ENCODE measurements at regions not wholly inside any gene's neighbourhood (a gene's known extent, or its start where the extent isn't known, plus 50 kb on each side); places are given as distances from the start of the nearest gene placed in this dataset.

DNA sequence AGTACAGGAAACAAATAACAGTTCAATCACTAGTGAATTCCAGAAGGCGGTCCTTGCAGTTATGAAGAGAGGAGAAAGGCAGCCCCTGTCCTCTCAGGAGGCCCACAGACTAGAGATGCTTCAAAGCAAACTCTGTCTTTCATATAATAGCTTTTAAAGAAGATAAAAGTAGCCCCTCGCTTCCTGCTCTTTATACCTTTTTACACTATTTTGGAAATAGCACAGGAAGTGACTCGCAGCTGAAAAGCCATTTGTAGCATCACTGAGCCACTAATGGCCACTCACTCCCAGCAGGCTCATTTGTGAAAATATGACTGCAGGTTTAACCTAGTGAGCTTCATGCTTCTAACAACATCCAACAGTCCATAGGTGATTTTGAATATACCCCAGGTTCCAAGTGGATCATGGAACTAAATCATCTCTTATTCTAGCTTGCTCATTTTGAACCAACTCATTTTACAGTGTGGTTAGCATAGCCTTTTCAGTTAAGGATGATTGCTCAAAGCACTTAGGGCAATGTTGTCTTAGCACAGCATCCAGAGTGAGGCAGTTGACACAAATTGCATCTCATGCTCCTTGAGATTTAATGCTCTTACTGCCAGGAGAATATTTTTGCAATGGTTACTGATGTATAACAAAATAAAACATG lies 136.0 kb upstream of the NRSN1 start:
- H3K36me3 Mint-ChIP-seq (ENCODE audit: low read depth): no peaks in the 10 kb centered on the region
- H3K4me1 Mint-ChIP-seq: no peaks in the 10 kb centered on the region
- no peak overlapping the region for H3K27ac Mint-ChIP-seq
- no peaks in the 10 kb centered on the region for H3K9me3 Mint-ChIP-seq
- H3K4me3 Mint-ChIP-seq: no peak overlapping the region
- no peaks in the 10 kb centered on the region for H3K27me3 Mint-ChIP-seq
- no peak for ATAC-seq (replicated peaks)

DNA sequence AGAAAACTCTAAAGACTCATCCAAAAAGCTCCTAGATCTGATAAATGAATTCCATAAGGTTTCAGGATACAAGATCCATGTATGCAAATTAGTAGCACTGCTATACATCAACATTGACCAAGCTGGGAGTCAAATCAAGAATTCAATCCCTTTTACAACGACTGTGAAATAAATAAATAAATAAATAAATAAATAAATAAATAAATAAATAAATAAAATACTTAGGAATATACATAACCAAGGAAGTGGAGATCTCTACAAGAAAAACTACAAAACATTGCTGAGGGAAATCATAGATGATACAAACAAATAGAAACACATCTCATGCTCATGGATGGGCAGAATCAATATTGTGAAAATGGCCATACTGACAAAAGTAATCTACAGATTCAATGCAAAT lies 132.0 kb upstream of the NRSN1 start:
- no peaks in the 10 kb centered on the region for H3K4me1 Mint-ChIP-seq
- no peak for ATAC-seq (replicated peaks)
- H3K4me3 Mint-ChIP-seq: no peak overlapping the region
- H3K9me3 Mint-ChIP-seq: peaks cover 2% of the 10 kb centered on the region
- H3K27me3 Mint-ChIP-seq: no peaks in the 10 kb centered on the region
- no peak overlapping the region for H3K27ac Mint-ChIP-seq
- H3K36me3 Mint-ChIP-seq (ENCODE audit: low read depth): no peaks in the 10 kb centered on the region

- no peak overlapping the region for H3K4me3 Mint-ChIP-seq
- peaks cover 5% of the 10 kb centered on the region for H3K27me3 Mint-ChIP-seq
- ATAC-seq (replicated peaks): no peak
- H3K9me3 Mint-ChIP-seq: peaks cover 2% of the 10 kb centered on the region
- no peaks in the 10 kb centered on the region for H3K36me3 Mint-ChIP-seq (ENCODE audit: low read depth)
- no peaks in the 10 kb centered on the region for H3K4me1 Mint-ChIP-seq
- H3K27ac Mint-ChIP-seq: no peak overlapping the region
These were observed 122.0 kb upstream of the NRSN1 start for GRCh38 chr6:24004062-24004461.

- Mint-ChIP-seq H3K4me1 (no peaks in the 10 kb centered on the region), H3K36me3 (ENCODE audit: low read depth) (no peaks in the 10 kb centered on the region), H3K9me3 (no peaks in the 10 kb centered on the region), H3K27me3 (peaks cover 5% of the 10 kb centered on the region), H3K4me3 (no peak overlapping the region), H3K27ac (no peak overlapping the region)
- ATAC-seq (replicated peaks): no peak
These were observed 121.4 kb upstream of the NRSN1 start for GRCh38 chr6:24004659-24005058.

- no peaks in the 10 kb centered on the region for H3K9me3 Mint-ChIP-seq
- H3K36me3 Mint-ChIP-seq (ENCODE audit: low read depth): no peaks in the 10 kb centered on the region
- no peaks in the 10 kb centered on the region for H3K4me1 Mint-ChIP-seq
- H3K27me3 Mint-ChIP-seq: peaks cover 5% of the 10 kb centered on the region
- no peak overlapping the region for H3K27ac Mint-ChIP-seq
- no peak overlapping the region for H3K4me3 Mint-ChIP-seq
- no peak for ATAC-seq (replicated peaks)
These were observed 119.8 kb upstream of the NRSN1 start for GRCh38 chr6:24006254-24006653.

DNA sequence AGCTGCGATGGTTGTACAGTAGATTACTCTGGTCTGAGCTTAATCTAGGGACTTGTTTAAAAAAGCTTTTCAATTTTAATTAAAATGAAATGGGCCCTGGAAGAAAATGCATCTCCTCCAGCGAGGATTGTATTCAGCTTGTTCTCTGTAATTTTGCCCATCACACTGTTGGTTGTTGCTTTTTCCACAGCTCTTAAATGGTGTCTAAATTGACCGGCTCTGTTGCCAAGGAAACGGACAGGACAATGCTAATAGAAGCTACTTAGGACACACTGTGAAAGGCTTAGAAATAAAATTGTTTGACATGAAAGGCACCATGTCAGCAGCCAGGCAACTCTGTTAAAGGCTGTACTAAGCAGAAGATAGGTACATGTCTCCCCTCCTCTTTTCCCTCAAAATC lies 116.7 kb upstream of the NRSN1 start:
- no peak for ATAC-seq (replicated peaks)
- Mint-ChIP-seq H3K4me1 (no peaks in the 10 kb centered on the region), H3K4me3 (no peak overlapping the region), H3K36me3 (ENCODE audit: low read depth) (no peaks in the 10 kb centered on the region), H3K27me3 (no peaks in the 10 kb centered on the region), H3K9me3 (peaks cover 5% of the 10 kb centered on the region), H3K27ac (no peak overlapping the region)

DNA sequence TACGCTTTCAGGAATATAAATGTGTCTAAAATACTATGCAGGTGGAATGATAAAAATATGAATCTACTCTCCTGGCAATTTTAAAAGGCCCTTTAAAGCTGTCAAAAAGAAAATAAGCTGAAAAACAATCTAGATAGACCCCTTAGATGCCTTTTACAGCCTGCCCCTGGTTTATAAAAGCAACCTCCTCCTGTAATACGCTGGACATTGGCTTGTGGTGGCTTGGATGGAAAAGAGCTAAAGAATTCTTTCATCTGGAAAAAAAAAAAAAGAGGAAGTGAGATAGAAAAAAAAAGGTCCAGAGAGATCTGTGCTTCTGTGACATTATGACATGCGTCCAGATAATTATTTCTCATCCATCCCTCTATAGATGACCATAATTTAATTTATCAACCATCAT lies 115.9 kb upstream of the NRSN1 start:
- H3K9me3 Mint-ChIP-seq: peaks cover 5% of the 10 kb centered on the region
- no peaks in the 10 kb centered on the region for H3K4me1 Mint-ChIP-seq
- no peak overlapping the region for H3K27ac Mint-ChIP-seq
- ATAC-seq (replicated peaks): no peak
- no peaks in the 10 kb centered on the region for H3K27me3 Mint-ChIP-seq
- H3K4me3 Mint-ChIP-seq: no peak overlapping the region
- H3K36me3 Mint-ChIP-seq (ENCODE audit: low read depth): no peaks in the 10 kb centered on the region

GRCh38 chr6:24016286-24016685 lies 109.7 kb upstream of the NRSN1 start:
- ATAC-seq (replicated peaks): no peak
- H3K9me3 Mint-ChIP-seq: peaks cover 9% of the 10 kb centered on the region
- H3K36me3 Mint-ChIP-seq (ENCODE audit: low read depth): no peaks in the 10 kb centered on the region
- peaks cover 3% of the 10 kb centered on the region for H3K27me3 Mint-ChIP-seq
- no peaks in the 10 kb centered on the region for H3K4me1 Mint-ChIP-seq
- no peak overlapping the region for H3K27ac Mint-ChIP-seq
- no peak overlapping the region for H3K4me3 Mint-ChIP-seq

DNA sequence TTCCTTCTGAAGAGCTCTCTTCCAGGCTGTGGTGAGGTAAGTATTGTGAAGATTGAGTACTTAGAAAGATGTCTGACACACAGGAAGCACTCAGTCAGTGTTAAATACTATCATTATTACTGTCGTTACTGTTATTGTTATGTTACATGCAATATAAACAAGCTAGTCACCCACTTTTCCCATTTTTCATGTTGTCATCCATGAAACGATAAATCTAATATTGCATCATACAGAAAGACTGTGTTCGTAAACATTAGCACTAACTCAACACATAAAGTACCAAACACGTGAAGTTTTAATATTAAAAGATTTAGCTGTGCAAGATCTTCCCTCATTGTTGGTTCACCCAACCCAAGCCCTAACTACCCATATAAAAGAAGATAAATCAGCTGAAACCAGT lies 109.2 kb upstream of the NRSN1 start:
- Mint-ChIP-seq H3K36me3 (ENCODE audit: low read depth) (no peaks in the 10 kb centered on the region), H3K27ac (no peak overlapping the region), H3K4me3 (no peak overlapping the region), H3K27me3 (peaks cover 3% of the 10 kb centered on the region), H3K4me1 (no peaks in the 10 kb centered on the region), H3K9me3 (peaks cover 9% of the 10 kb centered on the region)
- ATAC-seq (replicated peaks): no peak

DNA sequence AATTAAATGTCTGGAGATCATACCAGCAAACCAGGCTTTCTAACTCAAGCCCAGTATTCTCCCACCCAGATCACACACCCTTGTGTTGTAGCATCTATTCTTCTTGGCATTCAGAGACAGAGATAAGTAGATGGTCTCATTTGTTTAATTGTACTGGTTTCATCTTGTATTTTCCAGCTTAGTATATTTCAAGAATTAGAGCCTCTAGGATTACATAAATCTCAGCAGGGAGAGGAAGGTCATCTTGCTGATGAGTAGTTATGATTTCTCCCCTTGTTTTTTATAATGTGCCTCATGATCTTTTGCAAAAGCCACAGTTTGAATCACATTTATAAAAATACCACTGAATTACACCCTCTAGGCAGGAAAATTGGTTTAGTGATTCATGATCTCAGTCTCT lies 106.6 kb upstream of the NRSN1 start:
- Mint-ChIP-seq H3K36me3 (ENCODE audit: low read depth) (no peaks in the 10 kb centered on the region), H3K27me3 (peaks cover 5% of the 10 kb centered on the region)
- ATAC-seq (replicated peaks): no peak

DNA sequence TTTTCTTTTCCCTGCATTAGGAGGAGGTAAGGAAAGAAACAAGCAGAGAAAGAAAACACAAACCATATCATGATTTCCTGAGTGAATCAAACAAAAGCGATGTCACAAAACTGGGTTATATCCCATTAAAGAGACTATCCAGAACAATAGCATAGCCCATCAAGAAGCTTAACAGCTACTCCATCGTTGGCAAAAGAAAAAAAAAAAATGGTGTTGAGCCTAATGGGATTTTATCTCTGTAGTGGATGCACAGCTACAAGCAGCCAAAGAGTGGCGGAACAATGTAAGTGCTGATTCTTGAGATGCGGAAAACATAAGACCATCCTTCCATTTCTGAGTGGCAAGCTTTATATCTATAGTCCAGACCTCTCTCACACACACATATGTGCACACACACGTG lies 106.2 kb upstream of the NRSN1 start:
- Mint-ChIP-seq H3K36me3 (ENCODE audit: low read depth) (no peaks in the 10 kb centered on the region), H3K4me1 (no peaks in the 10 kb centered on the region), H3K27me3 (peaks cover 5% of the 10 kb centered on the region), H3K27ac (no peak overlapping the region), H3K9me3 (peaks cover 3% of the 10 kb centered on the region), H3K4me3 (no peak overlapping the region)
- ATAC-seq (replicated peaks): no peak

More for the DNA sequence above, 106.6 kb upstream of the NRSN1 start:
- H3K4me1 Mint-ChIP-seq: no peaks in the 10 kb centered on the region
- H3K27ac Mint-ChIP-seq: no peak overlapping the region
- H3K9me3 Mint-ChIP-seq: peaks cover 3% of the 10 kb centered on the region
- no peak overlapping the region for H3K4me3 Mint-ChIP-seq

- Mint-ChIP-seq H3K4me3 (no peak overlapping the region), H3K9me3 (peaks cover 7% of the 10 kb centered on the region), H3K4me1 (no peaks in the 10 kb centered on the region), H3K27ac (no peak overlapping the region), H3K36me3 (ENCODE audit: low read depth) (no peaks in the 10 kb centered on the region), H3K27me3 (peaks cover 3% of the 10 kb centered on the region)
- no peak for ATAC-seq (replicated peaks)
These were observed 100.0 kb upstream of the NRSN1 start for GRCh38 chr6:24026050-24026449.

GRCh38 chr6:24031496-24031895 lies 94.5 kb upstream of the NRSN1 start:
- Mint-ChIP-seq H3K27me3 (no peaks in the 10 kb centered on the region), H3K27ac (no peak overlapping the region), H3K9me3 (peaks cover 7% of the 10 kb centered on the region), H3K4me3 (no peak overlapping the region), H3K4me1 (no peaks in the 10 kb centered on the region), H3K36me3 (ENCODE audit: low read depth) (no peaks in the 10 kb centered on the region)
- no peak for ATAC-seq (replicated peaks)

DNA sequence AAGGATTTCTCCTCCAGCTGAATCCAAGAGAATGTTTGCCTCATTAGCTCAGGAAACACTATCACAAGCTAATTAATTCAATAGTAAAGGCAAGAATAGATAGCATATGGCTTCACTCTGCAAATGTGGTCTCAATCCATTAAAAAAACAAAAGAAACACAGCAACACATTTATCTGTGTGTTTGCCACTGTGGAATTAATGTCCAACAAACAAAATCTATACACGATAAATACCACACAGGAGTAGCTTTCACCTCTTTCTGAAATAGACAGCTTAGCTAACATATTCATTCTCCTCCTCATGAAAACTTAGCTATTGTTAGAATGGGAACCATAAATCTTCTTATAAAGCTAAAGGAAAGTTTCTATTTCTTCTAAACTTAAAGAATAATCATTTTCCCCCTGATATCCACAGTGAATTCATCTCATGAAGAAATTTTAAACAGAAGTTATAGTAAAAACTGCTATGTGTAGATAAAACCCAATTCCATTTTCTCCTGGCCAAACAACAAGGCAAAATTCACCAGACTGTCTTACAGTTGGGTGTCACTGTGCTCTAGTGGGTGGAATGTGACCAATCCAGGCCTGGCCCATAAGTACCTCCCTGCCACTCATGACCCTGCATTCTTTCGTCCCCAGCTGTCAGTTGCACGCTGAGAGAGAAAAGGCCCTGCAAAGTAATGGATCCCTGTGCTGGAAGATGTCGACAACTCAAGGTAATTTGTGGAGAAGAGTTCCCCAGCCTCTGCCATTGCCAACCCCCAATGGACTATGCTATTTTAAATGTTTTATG lies 92.9 kb upstream of the NRSN1 start:
- Mint-ChIP-seq H3K36me3 (ENCODE audit: low read depth) (no peaks in the 10 kb centered on the region), H3K4me1 (no peaks in the 10 kb centered on the region), H3K9me3 (peaks cover 4% of the 10 kb centered on the region), H3K27me3 (no peaks in the 10 kb centered on the region), H3K4me3 (no peak overlapping the region), H3K27ac (no peak overlapping the region)
- ATAC-seq (replicated peaks): no peak

- H3K27ac Mint-ChIP-seq: no peak overlapping the region
- no peak for ATAC-seq (replicated peaks)
- H3K4me3 Mint-ChIP-seq: no peak overlapping the region
- H3K4me1 Mint-ChIP-seq: no peaks in the 10 kb centered on the region
- H3K36me3 Mint-ChIP-seq (ENCODE audit: low read depth): no peaks in the 10 kb centered on the region
- H3K27me3 Mint-ChIP-seq: peaks cover 4% of the 10 kb centered on the region
- H3K9me3 Mint-ChIP-seq: peaks cover 16% of the 10 kb centered on the region
These were observed 82.2 kb upstream of the NRSN1 start for GRCh38 chr6:24043848-24044247.

Data from activated T-helper 17 cell treated with anti-CD3 and anti-CD28 coated beads, Interleukin-2, amount 50 U/mL, for 72 hours (primary cell).